Thyroid gland (tissue), 4 donors: ENCODE measurements at regions not wholly inside any gene's neighbourhood (a gene's known extent, or its start where the extent isn't known, plus 50 kb on each side); places are given as distances from the start of the nearest gene placed in this dataset.

Experiments
- POLR2A ChIP-seq, 2 donors: fragments of 450-650 bp; IDR thresholded peaks; one replicate each; pipeline ENCODE4 v1.6.1; 2017; ENCODE audit warnings: antibody characterized with exemption in 2 of 2, mild to moderate bottlenecking in 2 of 2, moderate library complexity in 1 of 2
- TF ChIP-seq, protein P1 (sequence below), 6 experiments: fragments of 200-600 bp in 3 of 6; fragments of 450-650 bp in 3 of 6; sonication (generic) in 3 of 6; IDR thresholded peaks; one replicate each; pipeline ENCODE4 v1.5.1; 2016 to 2019; ENCODE audit warnings: antibody characterized with exemption in 6 of 6, mild to moderate bottlenecking in 2 of 6, inconsistent platforms in 1 of 6, moderate library complexity in 1 of 6

DNA sequence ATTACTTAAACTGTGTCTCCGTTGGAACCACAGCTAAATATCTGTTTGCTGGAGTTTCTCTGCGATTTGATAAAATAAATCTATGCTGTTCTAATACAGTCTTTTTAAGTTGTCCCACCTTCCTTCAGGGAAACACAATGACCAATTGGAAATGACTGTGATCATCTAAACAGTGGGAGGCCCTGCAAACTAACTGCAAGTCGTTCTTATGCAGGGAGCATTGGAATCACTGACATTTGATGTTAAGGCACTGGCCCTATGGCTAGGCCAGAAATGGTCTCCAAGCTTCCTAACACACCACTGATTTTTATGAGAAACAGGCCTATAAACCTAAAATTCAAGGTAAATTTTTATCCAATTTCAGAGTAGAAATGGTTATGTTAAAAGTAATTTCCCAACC, 645.2 kb downstream of the LMO4 start:
- TF ChIP-seq, protein P1, sequence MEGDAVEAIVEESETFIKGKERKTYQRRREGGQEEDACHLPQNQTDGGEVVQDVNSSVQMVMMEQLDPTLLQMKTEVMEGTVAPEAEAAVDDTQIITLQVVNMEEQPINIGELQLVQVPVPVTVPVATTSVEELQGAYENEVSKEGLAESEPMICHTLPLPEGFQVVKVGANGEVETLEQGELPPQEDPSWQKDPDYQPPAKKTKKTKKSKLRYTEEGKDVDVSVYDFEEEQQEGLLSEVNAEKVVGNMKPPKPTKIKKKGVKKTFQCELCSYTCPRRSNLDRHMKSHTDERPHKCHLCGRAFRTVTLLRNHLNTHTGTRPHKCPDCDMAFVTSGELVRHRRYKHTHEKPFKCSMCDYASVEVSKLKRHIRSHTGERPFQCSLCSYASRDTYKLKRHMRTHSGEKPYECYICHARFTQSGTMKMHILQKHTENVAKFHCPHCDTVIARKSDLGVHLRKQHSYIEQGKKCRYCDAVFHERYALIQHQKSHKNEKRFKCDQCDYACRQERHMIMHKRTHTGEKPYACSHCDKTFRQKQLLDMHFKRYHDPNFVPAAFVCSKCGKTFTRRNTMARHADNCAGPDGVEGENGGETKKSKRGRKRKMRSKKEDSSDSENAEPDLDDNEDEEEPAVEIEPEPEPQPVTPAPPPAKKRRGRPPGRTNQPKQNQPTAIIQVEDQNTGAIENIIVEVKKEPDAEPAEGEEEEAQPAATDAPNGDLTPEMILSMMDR (IDR thresholded peaks at IDR 0.05) = no peak
- TF ChIP-seq POLR2A (IDR thresholded peaks at IDR 0.05) = no peak
